DMS53 treated with DMSO at 0.1 percent for 48 hours (cell line): ENCODE measurements at regions not wholly inside any gene's neighbourhood (a gene's known extent, or its start where the extent isn't known, plus 50 kb on each side); places are given as distances from the start of the nearest gene placed in this dataset.

Experiments used
- DNase-seq: peaks from one replicate; lab custom pipeline; 2025; ENCODE audit not compliant: unreplicated experiment; lab: John Stamatoyannopoulos, UW

- no peak for DNase-seq
Observed at GRCh38 chr12:124094733-124095132, 121.7 kb downstream of the ZNF664 start.

GRCh38 chr12:124096109-124096508, 123.1 kb downstream of the ZNF664 start:
- no peak for DNase-seq

- no peak for DNase-seq
Observed at GRCh38 chr12:124096869-124097434, 123.9 kb downstream of the ZNF664 start.

GRCh38 chr12:124097701-124098100, 124.7 kb downstream of the ZNF664 start:
- no peak for DNase-seq

GRCh38 chr12:124098101-124098757, 125.2 kb downstream of the ZNF664 start:
- no peak for DNase-seq

- DNase-seq: no peak
Observed at GRCh38 chr12:124098887-124099286, 125.9 kb downstream of the ZNF664 start.

- DNase-seq: no peak
Observed at GRCh38 chr12:124099661-124100060, 126.6 kb downstream of the ZNF664 start.

- DNase-seq: no peak
Observed at GRCh38 chr12:124100572-124101178, 127.7 kb downstream of the ZNF664 start.

- DNase-seq: no peak
Observed at GRCh38 chr12:124105546-124105945, 132.5 kb downstream of the ZNF664 start.

- DNase-seq: no peak
Observed at GRCh38 chr12:124107351-124107750, 134.3 kb downstream of the ZNF664 start.

- DNase-seq: no peak
Observed at GRCh38 chr12:124109760-124110159, 136.7 kb downstream of the ZNF664 start.

GRCh38 chr12:124110372-124110883, 137.4 kb downstream of the ZNF664 start:
- DNase-seq: no peak

- no peak for DNase-seq
Observed at GRCh38 chr12:124111006-124111405, 138.0 kb downstream of the ZNF664 start.

GRCh38 chr12:124114316-124114715, 141.3 kb downstream of the ZNF664 start:
- no peak for DNase-seq

- no peak for DNase-seq
Observed at GRCh38 chr12:124115496-124115895, 142.5 kb downstream of the ZNF664 start.

GRCh38 chr12:124115976-124116690, 143.1 kb downstream of the ZNF664 start:
- no peak for DNase-seq

GRCh38 chr12:124120739-124121138, 147.7 kb downstream of the ZNF664 start:
- no peak for DNase-seq

- no peak for DNase-seq
Observed at GRCh38 chr12:124122722-124123121, 149.7 kb downstream of the ZNF664 start.

- DNase-seq: no peak
Observed at GRCh38 chr12:124123296-124124000, 150.4 kb downstream of the ZNF664 start.

GRCh38 chr12:124125203-124125871, 152.3 kb downstream of the ZNF664 start:
- no peak for DNase-seq
